ENCODE measurements at regions not wholly inside any gene's neighbourhood (a gene's known extent, or its start where the extent isn't known, plus 50 kb on each side); places are given as distances from the start of the nearest gene placed in this dataset.

- DNase-seq (ENCODE audit: low spot score): no peak
These were observed 344.6 kb upstream of the IMPG1 start for GRCh38 chr6:76416821-76417605.

GRCh38 chr6:76403064-76403463 lies 330.6 kb upstream of the IMPG1 start:
- DNase-seq (ENCODE audit: low spot score): no peak

- no peak for DNase-seq (ENCODE audit: low spot score)
These were observed 325.5 kb upstream of the IMPG1 start for GRCh38 chr6:76397966-76398365.

GRCh38 chr6:76382201-76382600 lies 309.7 kb upstream of the IMPG1 start:
- DNase-seq (ENCODE audit: low spot score): no peak

GRCh38 chr6:76381612-76382011 lies 309.1 kb upstream of the IMPG1 start:
- no peak for DNase-seq (ENCODE audit: low spot score)

GRCh38 chr6:76351275-76351674 lies 278.8 kb upstream of the IMPG1 start:
- DNase-seq (ENCODE audit: low spot score): no peak

GRCh38 chr6:76347539-76347938 lies 275.1 kb upstream of the IMPG1 start:
- no peak for DNase-seq (ENCODE audit: low spot score)

GRCh38 chr6:76342611-76343160 lies 270.2 kb upstream of the IMPG1 start:
- no peak for DNase-seq (ENCODE audit: low spot score)

- DNase-seq (ENCODE audit: low spot score): no peak
These were observed 257.6 kb upstream of the IMPG1 start for GRCh38 chr6:76330031-76330430.

- no peak for DNase-seq (ENCODE audit: low spot score)
These were observed 254.4 kb upstream of the IMPG1 start for GRCh38 chr6:76326871-76327270.
